ENCODE measurements at regions not wholly inside any gene's neighbourhood (a gene's known extent, or its start where the extent isn't known, plus 50 kb on each side); places are given as distances from the start of the nearest gene placed in this dataset.

DNA sequence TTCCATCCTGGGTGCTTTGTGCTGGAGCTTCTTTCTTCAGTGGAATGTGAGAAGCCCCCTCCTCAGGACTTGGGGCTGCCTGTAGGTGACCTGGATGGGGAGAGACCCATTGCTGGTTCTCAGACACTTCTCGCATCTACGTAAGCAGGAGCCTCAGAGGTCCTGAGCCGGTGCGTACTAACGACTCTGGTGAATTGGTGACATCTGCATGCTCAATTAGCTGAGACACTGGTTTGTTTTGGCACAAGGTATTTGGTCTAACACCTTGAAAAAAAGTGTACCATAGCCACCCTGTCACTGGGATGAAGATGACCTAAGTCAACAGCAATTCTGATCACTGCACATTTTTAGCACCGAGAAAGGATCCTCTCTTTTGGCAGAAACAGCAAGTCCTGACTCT lies 57.7 kb downstream of the LRRC30 start:
- no peak overlapping the region for H3K4me3 ChIP-seq (ENCODE audit: low read length in 3 of 3)
- no peaks in the 10 kb centered on the region for H3K4me1 ChIP-seq (ENCODE audit: control insufficient read depth in 2 of 3, insufficient read depth in 2 of 3, low read depth in 1 of 3, low read length in 3 of 3)
- no peaks in the 10 kb centered on the region for H3K27me3 ChIP-seq (ENCODE audit: control insufficient read depth, insufficient read depth, low read length)
- H3K36me3 ChIP-seq (ENCODE audit: control insufficient read depth in 2 of 3, insufficient read depth in 3 of 3, low read length in 3 of 3), result no peaks in the 10 kb centered on the region
- H3K9me3 ChIP-seq (ENCODE audit: control insufficient read depth in 2 of 3, insufficient read depth in 1 of 3, low read length in 3 of 3), result no peaks in the 10 kb centered on the region
- H3K27ac ChIP-seq (ENCODE audit: low read depth in 2 of 2, low read length in 2 of 2), result no peak overlapping the region
- intact Hi-C loops (cut with DNase I), result no loop called here
- FAIRE-seq (no peak), DNase-seq (no peak)
- no peak overlapping the region for H3K9ac ChIP-seq (ENCODE audit: low read length in 3 of 3)
- TF ChIP-seq, protein P1, sequence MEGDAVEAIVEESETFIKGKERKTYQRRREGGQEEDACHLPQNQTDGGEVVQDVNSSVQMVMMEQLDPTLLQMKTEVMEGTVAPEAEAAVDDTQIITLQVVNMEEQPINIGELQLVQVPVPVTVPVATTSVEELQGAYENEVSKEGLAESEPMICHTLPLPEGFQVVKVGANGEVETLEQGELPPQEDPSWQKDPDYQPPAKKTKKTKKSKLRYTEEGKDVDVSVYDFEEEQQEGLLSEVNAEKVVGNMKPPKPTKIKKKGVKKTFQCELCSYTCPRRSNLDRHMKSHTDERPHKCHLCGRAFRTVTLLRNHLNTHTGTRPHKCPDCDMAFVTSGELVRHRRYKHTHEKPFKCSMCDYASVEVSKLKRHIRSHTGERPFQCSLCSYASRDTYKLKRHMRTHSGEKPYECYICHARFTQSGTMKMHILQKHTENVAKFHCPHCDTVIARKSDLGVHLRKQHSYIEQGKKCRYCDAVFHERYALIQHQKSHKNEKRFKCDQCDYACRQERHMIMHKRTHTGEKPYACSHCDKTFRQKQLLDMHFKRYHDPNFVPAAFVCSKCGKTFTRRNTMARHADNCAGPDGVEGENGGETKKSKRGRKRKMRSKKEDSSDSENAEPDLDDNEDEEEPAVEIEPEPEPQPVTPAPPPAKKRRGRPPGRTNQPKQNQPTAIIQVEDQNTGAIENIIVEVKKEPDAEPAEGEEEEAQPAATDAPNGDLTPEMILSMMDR (IDR thresholded peaks at IDR 0.05; ENCODE audit: borderline replicate concordance, extremely low read depth, insufficient read depth), result no peak

DNA sequence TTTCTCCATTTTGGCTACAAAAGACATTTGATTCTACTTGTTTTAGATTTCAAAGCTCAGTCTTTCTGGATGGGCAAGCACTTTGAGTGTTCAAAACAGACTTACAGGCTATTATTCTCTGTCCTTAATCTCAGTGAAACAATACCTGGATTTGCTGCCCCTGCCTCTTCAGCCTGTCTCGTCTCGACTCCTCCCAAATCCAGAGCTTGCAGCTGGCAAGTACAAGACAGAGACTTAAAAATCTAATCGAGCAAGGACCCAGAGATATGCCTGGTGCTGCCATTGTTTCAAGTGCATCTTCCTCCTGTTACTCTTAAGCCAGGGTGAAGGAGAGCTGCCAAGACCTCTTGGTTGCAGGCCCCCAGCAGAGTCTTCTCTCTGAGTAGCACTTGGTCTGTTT lies 59.2 kb downstream of the LRRC30 start:
- intact Hi-C loops (cut with DNase I), result no loop called here
- no peak for FAIRE-seq

DNA sequence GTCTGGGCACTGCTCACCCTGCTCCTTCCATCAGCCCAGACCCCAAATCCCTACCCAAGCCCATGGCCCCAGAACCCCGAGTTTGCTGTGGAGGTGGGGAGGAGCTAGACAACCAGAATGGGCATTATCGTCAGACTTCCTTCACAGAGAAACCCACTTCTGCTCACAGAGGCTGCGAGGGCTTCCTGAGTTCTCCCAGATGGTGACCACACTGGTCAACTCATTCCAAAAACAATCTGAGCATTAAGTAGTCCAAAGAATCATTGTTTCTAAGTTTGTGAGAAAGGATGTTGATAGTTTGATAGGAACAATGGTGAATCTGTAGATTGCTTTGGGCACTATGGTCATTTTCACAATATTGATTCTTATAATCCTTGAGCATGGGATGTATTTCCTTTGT lies 60.2 kb downstream of the LRRC30 start:
- Histone ChIP-seq H3K4me1 (ENCODE audit: control insufficient read depth in 2 of 3, insufficient read depth in 2 of 3, low read depth in 1 of 3, low read length in 3 of 3) (no peaks in the 10 kb centered on the region), H3K9me3 (ENCODE audit: control insufficient read depth in 2 of 3, insufficient read depth in 1 of 3, low read length in 3 of 3) (no peaks in the 10 kb centered on the region), H3K27ac (ENCODE audit: low read depth in 2 of 2, low read length in 2 of 2) (no peak overlapping the region), H3K4me3 (ENCODE audit: low read length in 3 of 3) (no peak overlapping the region), H3K9ac (ENCODE audit: low read length in 3 of 3) (no peak overlapping the region), H3K27me3 (ENCODE audit: control insufficient read depth, insufficient read depth, low read length) (no peaks in the 10 kb centered on the region), H3K36me3 (ENCODE audit: control insufficient read depth in 2 of 3, insufficient read depth in 3 of 3, low read length in 3 of 3) (no peaks in the 10 kb centered on the region)
- DNase-seq, result no peak
- FAIRE-seq, result no peak
- intact Hi-C loops (cut with DNase I), result no loop called here
- TF ChIP-seq, protein P1 (IDR thresholded peaks at IDR 0.05; ENCODE audit: borderline replicate concordance, extremely low read depth, insufficient read depth), result no peak

More for the DNA sequence above, 59.2 kb downstream of the LRRC30 start:
- Histone ChIP-seq H3K4me1 (ENCODE audit: control insufficient read depth in 2 of 3, insufficient read depth in 2 of 3, low read depth in 1 of 3, low read length in 3 of 3) (no peaks in the 10 kb centered on the region), H3K36me3 (ENCODE audit: control insufficient read depth in 2 of 3, insufficient read depth in 3 of 3, low read length in 3 of 3) (no peaks in the 10 kb centered on the region), H3K4me3 (ENCODE audit: low read length in 3 of 3) (no peak overlapping the region), H3K9ac (ENCODE audit: low read length in 3 of 3) (no peak overlapping the region), H3K9me3 (ENCODE audit: control insufficient read depth in 2 of 3, insufficient read depth in 1 of 3, low read length in 3 of 3) (no peaks in the 10 kb centered on the region), H3K27me3 (ENCODE audit: control insufficient read depth, insufficient read depth, low read length) (no peaks in the 10 kb centered on the region), H3K27ac (ENCODE audit: low read depth in 2 of 2, low read length in 2 of 2) (no peak overlapping the region)
- TF ChIP-seq, protein P1 (IDR thresholded peaks at IDR 0.05; ENCODE audit: borderline replicate concordance, extremely low read depth, insufficient read depth), result no peak
- no peak for DNase-seq

DNA sequence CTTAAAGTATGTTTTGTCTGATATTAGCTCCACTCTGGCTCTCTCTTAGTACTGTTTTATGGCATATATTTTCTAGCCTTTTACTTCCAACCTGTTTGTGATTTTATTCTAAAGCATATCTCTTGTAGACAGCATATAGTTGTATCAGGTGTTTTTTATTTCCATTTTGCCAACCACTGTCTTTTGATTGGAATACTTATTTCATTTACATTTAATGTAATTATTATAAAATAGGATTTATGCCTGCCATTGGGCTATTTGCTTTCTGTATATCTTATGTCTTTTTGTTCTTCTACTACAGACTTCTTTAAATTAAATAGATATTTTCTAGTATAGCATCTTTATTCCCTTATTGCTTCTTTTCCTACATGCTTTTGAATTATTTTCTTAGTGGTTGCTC lies 67.3 kb downstream of the LRRC30 start:
- no peak for DNase-seq
- peaks cover 0 to 22% (median 6%) of the 10 kb centered on the region in 3 donors for H3K9me3 ChIP-seq (ENCODE audit: control insufficient read depth in 2 of 3, insufficient read depth in 1 of 3, low read length in 3 of 3)
- H3K27me3 ChIP-seq (ENCODE audit: control insufficient read depth, insufficient read depth, low read length), result no peaks in the 10 kb centered on the region
- TF ChIP-seq, protein P1 (IDR thresholded peaks at IDR 0.05; ENCODE audit: borderline replicate concordance, extremely low read depth, insufficient read depth), result no peak
- no peaks in the 10 kb centered on the region for H3K4me1 ChIP-seq (ENCODE audit: control insufficient read depth in 2 of 3, insufficient read depth in 2 of 3, low read depth in 1 of 3, low read length in 3 of 3)
- FAIRE-seq, result no peak
- no peaks in the 10 kb centered on the region for H3K36me3 ChIP-seq (ENCODE audit: control insufficient read depth in 2 of 3, insufficient read depth in 3 of 3, low read length in 3 of 3)
- H3K9ac ChIP-seq (ENCODE audit: low read length in 3 of 3), result no peak overlapping the region
- no peak overlapping the region for H3K27ac ChIP-seq (ENCODE audit: low read depth in 2 of 2, low read length in 2 of 2)
- intact Hi-C loops (cut with DNase I), result no loop called here
- no peak overlapping the region for H3K4me3 ChIP-seq (ENCODE audit: low read length in 3 of 3)
